GM12874 (cell line): ENCODE measurements at regions not wholly inside any gene's neighbourhood (a gene's known extent, or its start where the extent isn't known, plus 50 kb on each side); places are given as distances from the start of the nearest gene placed in this dataset.

Experiments
- TF ChIP-seq, protein P1 (sequence below): IDR thresholded peaks from 2 replicates; pipeline ENCODE4 v1.5.1; 2011; ENCODE audit warnings: low read depth, mild to moderate bottlenecking, control low read depth, low read length, moderate library complexity; ENCODE audit not compliant: insufficient read depth

DNA sequence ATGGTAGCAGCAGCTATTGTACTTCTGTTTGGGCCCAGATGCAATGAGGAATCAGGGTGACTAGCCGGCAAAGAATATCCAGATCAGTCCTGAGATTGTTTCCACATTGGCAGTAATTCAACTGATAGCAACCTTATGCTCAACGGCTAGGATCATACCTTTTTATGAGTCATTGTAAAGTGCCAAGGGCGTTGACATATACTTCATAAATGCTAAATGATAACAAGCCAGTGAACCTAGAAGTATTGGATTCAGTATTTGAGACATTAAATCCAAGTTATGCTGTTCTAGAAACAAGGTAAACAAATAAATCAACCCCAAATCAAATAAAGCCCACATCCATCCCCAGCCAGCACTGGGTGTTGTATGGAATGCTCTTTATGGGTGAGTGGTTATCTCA lies 207.1 kb upstream of the ZFHX3 start:
- TF ChIP-seq, protein P1, sequence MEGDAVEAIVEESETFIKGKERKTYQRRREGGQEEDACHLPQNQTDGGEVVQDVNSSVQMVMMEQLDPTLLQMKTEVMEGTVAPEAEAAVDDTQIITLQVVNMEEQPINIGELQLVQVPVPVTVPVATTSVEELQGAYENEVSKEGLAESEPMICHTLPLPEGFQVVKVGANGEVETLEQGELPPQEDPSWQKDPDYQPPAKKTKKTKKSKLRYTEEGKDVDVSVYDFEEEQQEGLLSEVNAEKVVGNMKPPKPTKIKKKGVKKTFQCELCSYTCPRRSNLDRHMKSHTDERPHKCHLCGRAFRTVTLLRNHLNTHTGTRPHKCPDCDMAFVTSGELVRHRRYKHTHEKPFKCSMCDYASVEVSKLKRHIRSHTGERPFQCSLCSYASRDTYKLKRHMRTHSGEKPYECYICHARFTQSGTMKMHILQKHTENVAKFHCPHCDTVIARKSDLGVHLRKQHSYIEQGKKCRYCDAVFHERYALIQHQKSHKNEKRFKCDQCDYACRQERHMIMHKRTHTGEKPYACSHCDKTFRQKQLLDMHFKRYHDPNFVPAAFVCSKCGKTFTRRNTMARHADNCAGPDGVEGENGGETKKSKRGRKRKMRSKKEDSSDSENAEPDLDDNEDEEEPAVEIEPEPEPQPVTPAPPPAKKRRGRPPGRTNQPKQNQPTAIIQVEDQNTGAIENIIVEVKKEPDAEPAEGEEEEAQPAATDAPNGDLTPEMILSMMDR, result no peak

DNA sequence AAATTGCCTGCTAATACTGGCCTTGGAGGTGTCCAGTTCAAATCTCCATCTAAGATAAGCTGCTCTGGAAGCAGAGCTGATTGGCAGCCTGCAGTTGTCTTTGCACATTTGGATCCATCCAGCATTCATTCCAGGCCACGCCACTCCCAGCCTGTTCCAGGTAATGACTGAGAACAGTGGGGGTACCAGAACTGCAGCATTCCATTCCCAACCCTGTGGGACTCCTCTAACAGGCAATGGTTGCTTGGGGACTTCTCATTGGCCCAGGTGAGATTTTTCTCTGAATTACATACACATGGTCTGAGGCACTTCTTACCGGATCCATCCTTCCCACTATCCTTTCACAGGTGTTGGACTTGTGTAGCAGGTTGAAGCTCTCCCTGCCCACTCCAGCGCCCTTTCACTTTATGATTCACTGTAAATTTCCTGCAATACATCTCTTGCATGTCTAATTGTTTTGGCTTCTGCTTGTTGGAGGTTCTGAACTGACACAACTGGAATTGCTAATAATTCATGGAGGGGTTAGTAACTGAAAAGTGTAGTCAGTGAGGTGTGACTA lies 206.1 kb upstream of the ZFHX3 start:
- TF ChIP-seq, protein P1, result no peak

DNA sequence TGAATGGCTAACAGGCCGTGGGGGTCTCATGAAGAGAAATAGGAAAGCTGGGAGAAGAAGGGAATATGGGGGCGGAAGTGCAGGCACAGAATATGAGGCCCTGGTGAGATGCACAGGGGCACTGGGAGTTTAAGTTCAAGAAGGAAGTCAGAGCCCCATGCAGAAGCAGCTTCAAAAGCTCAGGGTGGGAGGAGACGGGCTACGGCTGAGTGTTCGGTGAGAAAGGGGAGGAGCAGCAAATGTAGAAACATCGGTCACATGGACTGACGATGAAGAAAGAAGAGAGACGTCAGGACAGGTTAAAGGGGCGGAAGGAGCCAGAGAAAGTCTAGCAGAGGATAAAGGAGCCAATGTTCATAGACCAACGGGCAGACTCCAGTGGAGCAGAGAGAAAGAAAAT lies 204.5 kb upstream of the ZFHX3 start:
- TF ChIP-seq, protein P1, result no peak

DNA sequence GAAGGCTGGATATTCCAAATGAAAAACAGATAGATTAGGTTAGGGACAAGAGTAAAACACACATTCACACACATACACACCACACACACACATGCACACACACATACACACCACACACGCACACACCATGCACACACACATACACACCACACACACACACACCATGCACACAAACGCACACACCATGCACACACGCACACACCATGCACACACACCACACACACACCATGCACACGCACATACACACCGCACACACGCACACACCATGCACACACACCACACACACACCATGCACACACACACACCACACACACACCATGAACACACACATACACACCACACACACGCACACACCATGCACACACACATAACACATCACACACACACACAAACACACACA lies 203.7 kb upstream of the ZFHX3 start:
- TF ChIP-seq, protein P1, result no peak

DNA sequence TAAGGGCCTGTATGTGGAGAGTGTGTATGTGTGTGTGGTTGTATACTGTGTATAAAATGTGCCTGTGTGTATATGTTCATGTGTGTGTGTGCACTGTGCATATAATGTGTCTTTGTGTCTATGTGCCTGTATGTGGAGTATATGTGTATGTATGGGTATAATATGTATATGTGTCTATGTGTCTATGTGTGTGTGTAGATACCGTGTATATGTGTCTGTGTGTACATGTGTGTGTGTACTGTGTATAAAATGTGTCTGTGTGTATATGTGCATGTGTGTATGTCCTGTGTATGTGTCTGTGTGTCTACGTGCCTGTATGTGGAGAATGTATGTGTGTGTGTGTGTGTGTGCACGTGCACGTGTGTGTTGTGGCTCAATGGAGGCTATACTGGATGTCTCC lies 200.4 kb upstream of the ZFHX3 start:
- TF ChIP-seq, protein P1, result no peak

DNA sequence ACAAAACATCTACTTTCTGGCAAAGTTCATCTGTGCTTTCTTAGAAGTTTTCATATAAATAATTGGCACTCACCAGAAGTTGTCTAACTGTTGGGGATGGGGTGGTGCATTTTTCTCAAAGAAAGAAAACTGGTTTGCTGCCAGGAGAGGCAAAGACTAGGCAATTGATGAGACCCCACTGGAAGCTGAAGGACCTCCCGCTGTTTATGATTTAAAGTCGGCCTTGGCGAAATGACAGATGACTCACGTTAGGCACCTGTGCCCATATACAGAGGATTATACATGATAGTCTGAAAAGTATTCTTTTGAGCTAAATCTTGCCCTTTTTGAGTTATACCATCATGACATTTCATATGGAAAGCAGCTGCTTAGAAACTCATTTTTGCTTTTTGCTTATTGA lies 193.0 kb upstream of the ZFHX3 start:
- TF ChIP-seq, protein P1, result no peak

DNA sequence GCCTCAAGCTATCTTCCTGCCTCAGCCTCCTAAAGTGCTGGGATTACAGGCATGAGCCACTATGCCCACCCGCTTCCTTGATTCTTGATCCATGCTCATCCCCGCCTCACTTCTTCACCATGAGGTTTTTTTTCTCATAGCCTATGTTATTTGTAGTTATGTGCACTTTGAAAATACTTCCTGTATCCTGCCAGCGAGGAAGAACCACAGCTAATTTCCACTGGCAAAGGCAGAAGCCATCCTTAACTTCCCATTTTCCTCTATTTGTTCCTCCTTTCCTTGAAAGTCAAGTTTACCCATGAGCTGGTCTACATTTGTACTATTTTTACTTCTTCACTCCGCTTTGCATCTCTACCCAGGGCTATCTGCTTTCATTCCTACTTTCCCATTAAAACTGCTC lies 189.7 kb upstream of the ZFHX3 start:
- TF ChIP-seq, protein P1, result no peak

DNA sequence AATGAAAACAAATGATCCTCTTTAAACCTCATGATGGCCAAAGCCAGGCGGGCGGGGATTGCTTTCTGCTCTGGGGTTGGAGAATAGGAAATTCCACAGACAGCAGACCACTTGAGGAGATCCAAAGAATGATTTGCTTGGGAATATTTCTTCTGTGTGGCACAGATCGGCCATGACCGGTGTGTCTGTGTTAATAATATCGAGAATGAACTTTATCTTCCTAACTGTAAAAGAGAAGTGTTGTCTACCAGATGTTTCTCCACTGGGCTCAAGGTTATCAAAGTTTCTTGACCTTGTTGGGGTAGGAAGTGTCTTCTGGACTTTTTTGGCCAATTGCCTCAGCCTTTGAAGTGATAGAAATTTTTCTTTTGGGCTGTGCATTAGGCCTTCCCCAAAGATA lies 186.6 kb upstream of the ZFHX3 start:
- TF ChIP-seq, protein P1, result no peak
